ENCODE measurements at regions not wholly inside any gene's neighbourhood (a gene's known extent, or its start where the extent isn't known, plus 50 kb on each side); places are given as distances from the start of the nearest gene placed in this dataset.

DNA sequence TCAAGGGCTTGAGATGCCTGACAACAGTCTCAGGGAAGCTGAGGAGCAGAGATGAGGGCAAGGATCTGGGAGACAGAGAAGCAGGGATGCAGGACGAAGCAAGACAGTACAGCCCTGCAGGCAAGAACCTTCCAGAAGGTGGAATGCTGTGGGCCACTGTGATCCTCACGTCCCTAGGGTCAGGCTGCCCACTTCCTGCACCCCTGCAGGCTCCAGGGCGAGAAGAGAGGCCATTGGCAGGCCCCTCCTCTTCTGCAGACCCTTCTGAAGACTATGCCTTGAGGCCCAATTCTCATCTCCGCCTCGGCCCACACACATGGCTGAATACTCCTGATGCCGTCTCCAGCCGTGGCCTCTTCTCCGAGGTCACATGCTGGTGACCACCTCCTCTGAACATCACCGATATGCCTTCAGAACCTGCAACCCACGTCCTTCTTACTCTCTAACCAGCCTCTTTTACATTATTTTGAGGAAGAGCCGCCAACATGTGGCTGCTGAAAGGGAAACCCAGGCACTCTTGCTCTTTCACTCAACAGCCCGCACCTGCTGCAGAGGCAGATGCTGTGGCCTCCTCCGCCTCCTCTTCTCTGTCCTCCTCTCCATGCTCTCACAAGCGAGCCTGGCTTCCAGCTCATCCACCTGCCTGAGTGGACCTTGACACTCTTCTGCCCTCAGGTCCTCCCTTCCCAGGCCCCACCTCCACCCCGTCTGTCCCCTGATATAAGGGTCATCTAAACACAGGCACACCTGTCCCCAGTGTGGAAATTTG is 181.5 kb downstream of the IRX2 start:
- peaks cover 9% of the 10 kb centered on the region for H3K4me1 ChIP-seq (ENCODE audit: control insufficient read depth, insufficient read depth, low read length)
- H3K9ac ChIP-seq (ENCODE audit: low read length): no peak overlapping the region
- H3K27me3 ChIP-seq (ENCODE audit: control insufficient read depth, insufficient read depth, low read length): 0 out of 2 replicates have a peak, but pooled peaks cover 3% of the 10 kb centered on the region
- no peaks in the 10 kb centered on the region for H3K36me3 ChIP-seq (ENCODE audit: control insufficient read depth, insufficient read depth, low read length)
- H3K27ac ChIP-seq (ENCODE audit: low read depth, low read length): no peak overlapping the region
- no peak overlapping the region for H3K4me3 ChIP-seq (ENCODE audit: low read depth, low read length)
- H3K9me3 ChIP-seq (ENCODE audit: control insufficient read depth, insufficient read depth, low read depth, low read length): no peaks in the 10 kb centered on the region

GRCh38 chr5:2569176-2569575 is 182.3 kb downstream of the IRX2 start:
- Histone ChIP-seq H3K9ac (ENCODE audit: low read length) (no peak overlapping the region), H3K9me3 (ENCODE audit: control insufficient read depth, insufficient read depth, low read depth, low read length) (no peaks in the 10 kb centered on the region), H3K27me3 (ENCODE audit: control insufficient read depth, insufficient read depth, low read length) (0 out of 2 replicates have a peak, but pooled peaks cover 3% of the 10 kb centered on the region), H3K27ac (ENCODE audit: low read depth, low read length) (no peak overlapping the region), H3K36me3 (ENCODE audit: control insufficient read depth, insufficient read depth, low read length) (no peaks in the 10 kb centered on the region), H3K4me3 (ENCODE audit: low read depth, low read length) (no peak overlapping the region), H3K4me1 (ENCODE audit: control insufficient read depth, insufficient read depth, low read length) (peaks cover 9% of the 10 kb centered on the region)

DNA sequence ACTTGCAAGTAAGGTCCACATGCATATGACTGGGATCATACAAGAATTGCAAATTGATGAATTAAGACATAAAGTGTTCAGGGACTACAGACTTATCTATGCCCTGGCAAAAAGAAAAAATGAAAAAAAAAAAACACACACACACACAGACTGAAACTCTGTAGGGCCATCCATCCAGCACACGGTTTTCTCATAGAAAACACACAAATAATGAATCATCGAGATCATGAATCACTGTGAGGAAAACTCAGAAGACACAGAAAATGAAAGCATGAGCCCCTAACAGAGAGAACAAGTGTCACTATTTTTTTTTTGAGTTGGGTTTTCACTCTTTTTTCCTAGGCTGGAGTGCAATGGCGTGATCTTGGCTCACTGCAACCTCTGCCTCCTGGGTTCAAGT is 185.2 kb downstream of the IRX2 start:
- Histone ChIP-seq H3K4me1 (ENCODE audit: control insufficient read depth, insufficient read depth, low read length) (peaks cover 9% of the 10 kb centered on the region), H3K27me3 (ENCODE audit: control insufficient read depth, insufficient read depth, low read length) (0 out of 2 replicates have a peak, but pooled peaks cover 3% of the 10 kb centered on the region), H3K4me3 (ENCODE audit: low read depth, low read length) (no peak overlapping the region), H3K9ac (ENCODE audit: low read length) (no peak overlapping the region), H3K36me3 (ENCODE audit: control insufficient read depth, insufficient read depth, low read length) (no peaks in the 10 kb centered on the region), H3K9me3 (ENCODE audit: control insufficient read depth, insufficient read depth, low read depth, low read length) (no peaks in the 10 kb centered on the region), H3K27ac (ENCODE audit: low read depth, low read length) (no peak overlapping the region)

- Histone ChIP-seq H3K27me3 (ENCODE audit: control insufficient read depth, insufficient read depth, low read length) (no peaks in the 10 kb centered on the region), H3K27ac (ENCODE audit: low read depth, low read length) (no peak overlapping the region), H3K4me1 (ENCODE audit: control insufficient read depth, insufficient read depth, low read length) (no peaks in the 10 kb centered on the region), H3K9ac (ENCODE audit: low read length) (no peak overlapping the region), H3K36me3 (ENCODE audit: control insufficient read depth, insufficient read depth, low read length) (no peaks in the 10 kb centered on the region), H3K9me3 (ENCODE audit: control insufficient read depth, insufficient read depth, low read depth, low read length) (no peaks in the 10 kb centered on the region), H3K4me3 (ENCODE audit: low read depth, low read length) (no peak overlapping the region)
Observed at GRCh38 chr5:2565147-2565546, 186.3 kb downstream of the IRX2 start.

DNA sequence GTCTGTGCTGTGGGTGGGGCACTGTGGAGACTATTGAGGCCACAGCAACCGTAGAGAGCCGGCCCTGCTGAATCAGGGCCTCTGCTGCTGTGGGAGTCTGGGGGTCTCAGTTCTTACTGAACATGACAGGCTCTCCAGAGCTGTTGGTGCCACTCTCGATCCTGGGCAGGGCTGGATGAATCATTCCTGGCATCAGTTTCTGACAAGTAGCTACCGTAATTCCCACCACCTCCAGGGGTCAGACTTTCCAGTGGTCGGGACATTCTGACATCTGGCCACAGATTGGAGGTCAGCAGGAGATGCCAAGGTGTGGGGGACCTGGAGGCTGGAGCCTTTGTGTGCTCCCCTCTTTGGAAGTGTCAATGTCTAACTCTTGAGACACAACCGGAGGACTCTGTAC is 188.4 kb downstream of the IRX2 start:
- H3K36me3 ChIP-seq (ENCODE audit: control insufficient read depth, insufficient read depth, low read length): no peaks in the 10 kb centered on the region
- no peaks in the 10 kb centered on the region for H3K9me3 ChIP-seq (ENCODE audit: control insufficient read depth, insufficient read depth, low read depth, low read length)
- no peak overlapping the region for H3K4me3 ChIP-seq (ENCODE audit: low read depth, low read length)
- H3K4me1 ChIP-seq (ENCODE audit: control insufficient read depth, insufficient read depth, low read length): no peaks in the 10 kb centered on the region
- no peaks in the 10 kb centered on the region for H3K27me3 ChIP-seq (ENCODE audit: control insufficient read depth, insufficient read depth, low read length)
- no peak overlapping the region for H3K9ac ChIP-seq (ENCODE audit: low read length)
- no peak overlapping the region for H3K27ac ChIP-seq (ENCODE audit: low read depth, low read length)

GRCh38 chr5:2562036-2562435 is 189.4 kb downstream of the IRX2 start:
- H3K27me3 ChIP-seq (ENCODE audit: control insufficient read depth, insufficient read depth, low read length): no peaks in the 10 kb centered on the region
- H3K27ac ChIP-seq (ENCODE audit: low read depth, low read length): no peak overlapping the region
- no peak overlapping the region for H3K9ac ChIP-seq (ENCODE audit: low read length)
- no peaks in the 10 kb centered on the region for H3K36me3 ChIP-seq (ENCODE audit: control insufficient read depth, insufficient read depth, low read length)
- no peak overlapping the region for H3K4me3 ChIP-seq (ENCODE audit: low read depth, low read length)
- no peaks in the 10 kb centered on the region for H3K4me1 ChIP-seq (ENCODE audit: control insufficient read depth, insufficient read depth, low read length)
- H3K9me3 ChIP-seq (ENCODE audit: control insufficient read depth, insufficient read depth, low read depth, low read length): no peaks in the 10 kb centered on the region; the same call in 1 of the 2 replicates

GRCh38 chr5:2560435-2560834 is 191.0 kb downstream of the IRX2 start:
- Histone ChIP-seq H3K27me3 (ENCODE audit: control insufficient read depth, insufficient read depth, low read length) (no peaks in the 10 kb centered on the region), H3K9me3 (ENCODE audit: control insufficient read depth, insufficient read depth, low read depth, low read length) (no peaks in the 10 kb centered on the region; the same call in 1 of the 2 replicates), H3K9ac (ENCODE audit: low read length) (no peak overlapping the region), H3K4me3 (ENCODE audit: low read depth, low read length) (no peak overlapping the region), H3K27ac (ENCODE audit: low read depth, low read length) (no peak overlapping the region), H3K36me3 (ENCODE audit: control insufficient read depth, insufficient read depth, low read length) (no peaks in the 10 kb centered on the region), H3K4me1 (ENCODE audit: control insufficient read depth, insufficient read depth, low read length) (no peaks in the 10 kb centered on the region)

- H3K9me3 ChIP-seq (ENCODE audit: control insufficient read depth, insufficient read depth, low read depth, low read length): peaks cover 22% of the 10 kb centered on the region
- H3K27ac ChIP-seq (ENCODE audit: low read depth, low read length): no peak overlapping the region
- no peaks in the 10 kb centered on the region for H3K27me3 ChIP-seq (ENCODE audit: control insufficient read depth, insufficient read depth, low read length)
- no peak overlapping the region for H3K9ac ChIP-seq (ENCODE audit: low read length)
- H3K36me3 ChIP-seq (ENCODE audit: control insufficient read depth, insufficient read depth, low read length): no peaks in the 10 kb centered on the region
- no peaks in the 10 kb centered on the region for H3K4me1 ChIP-seq (ENCODE audit: control insufficient read depth, insufficient read depth, low read length)
- no peak overlapping the region for H3K4me3 ChIP-seq (ENCODE audit: low read depth, low read length)
Observed at GRCh38 chr5:2557435-2557834, 194.0 kb downstream of the IRX2 start.

GRCh38 chr5:2556375-2556966 is 195.0 kb downstream of the IRX2 start:
- Histone ChIP-seq H3K9ac (ENCODE audit: low read length) (no peak overlapping the region), H3K36me3 (ENCODE audit: control insufficient read depth, insufficient read depth, low read length) (no peaks in the 10 kb centered on the region), H3K27me3 (ENCODE audit: control insufficient read depth, insufficient read depth, low read length) (no peaks in the 10 kb centered on the region), H3K9me3 (ENCODE audit: control insufficient read depth, insufficient read depth, low read depth, low read length) (peaks cover 23% of the 10 kb centered on the region), H3K27ac (ENCODE audit: low read depth, low read length) (no peak overlapping the region), H3K4me1 (ENCODE audit: control insufficient read depth, insufficient read depth, low read length) (no peaks in the 10 kb centered on the region), H3K4me3 (ENCODE audit: low read depth, low read length) (no peak overlapping the region)

DNA sequence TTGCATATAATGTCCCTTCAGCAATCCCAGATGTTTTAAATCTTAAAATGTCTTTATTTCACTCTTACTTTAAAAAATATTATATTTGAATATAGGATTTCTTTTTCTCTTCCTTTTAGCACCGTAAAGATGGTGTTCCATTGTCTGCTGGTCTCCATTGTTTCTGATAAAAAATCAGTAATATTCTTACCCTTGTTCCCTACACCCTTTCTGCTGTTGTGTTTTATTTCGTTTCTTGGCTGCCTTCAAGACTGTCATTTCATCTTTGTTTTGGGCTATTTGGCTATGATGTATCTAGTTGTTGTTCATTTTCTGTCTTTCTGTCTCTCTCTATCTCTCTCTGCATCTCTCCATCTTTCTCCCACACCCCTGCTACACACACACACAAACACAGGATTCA is 197.9 kb downstream of the IRX2 start:
- Histone ChIP-seq H3K9ac (ENCODE audit: low read length) (no peak overlapping the region), H3K9me3 (ENCODE audit: control insufficient read depth, insufficient read depth, low read depth, low read length) (peaks cover 23% of the 10 kb centered on the region), H3K4me1 (ENCODE audit: control insufficient read depth, insufficient read depth, low read length) (no peaks in the 10 kb centered on the region), H3K36me3 (ENCODE audit: control insufficient read depth, insufficient read depth, low read length) (no peaks in the 10 kb centered on the region), H3K27me3 (ENCODE audit: control insufficient read depth, insufficient read depth, low read length) (no peaks in the 10 kb centered on the region), H3K27ac (ENCODE audit: low read depth, low read length) (no peak overlapping the region), H3K4me3 (ENCODE audit: low read depth, low read length) (no peak overlapping the region)

GRCh38 chr5:2550509-2550908 is 201.0 kb downstream of the IRX2 start:
- Histone ChIP-seq H3K4me1 (ENCODE audit: control insufficient read depth, insufficient read depth, low read length) (no peaks in the 10 kb centered on the region), H3K36me3 (ENCODE audit: control insufficient read depth, insufficient read depth, low read length) (no peaks in the 10 kb centered on the region), H3K27me3 (ENCODE audit: control insufficient read depth, insufficient read depth, low read length) (no peaks in the 10 kb centered on the region), H3K9ac (ENCODE audit: low read length) (no peak overlapping the region), H3K4me3 (ENCODE audit: low read depth, low read length) (no peak overlapping the region), H3K27ac (ENCODE audit: low read depth, low read length) (no peak overlapping the region), H3K9me3 (ENCODE audit: control insufficient read depth, insufficient read depth, low read depth, low read length) (peaks cover 23% of the 10 kb centered on the region)

Data from HUES6 (cell line).